HG02763 (cell line): ENCODE measurements at regions not wholly inside any gene's neighbourhood (a gene's known extent, or its start where the extent isn't known, plus 50 kb on each side); places are given as distances from the start of the nearest gene placed in this dataset.

ENCODE experiments used
- ATAC-seq: cut with Tn5 transposase; IDR thresholded peaks from one replicate; pipeline ENCODE4 v1.9.1; 2021; ENCODE audit warnings: mild to moderate bottlenecking, moderate library complexity; ENCODE audit not compliant: unreplicated experiment

DNA sequence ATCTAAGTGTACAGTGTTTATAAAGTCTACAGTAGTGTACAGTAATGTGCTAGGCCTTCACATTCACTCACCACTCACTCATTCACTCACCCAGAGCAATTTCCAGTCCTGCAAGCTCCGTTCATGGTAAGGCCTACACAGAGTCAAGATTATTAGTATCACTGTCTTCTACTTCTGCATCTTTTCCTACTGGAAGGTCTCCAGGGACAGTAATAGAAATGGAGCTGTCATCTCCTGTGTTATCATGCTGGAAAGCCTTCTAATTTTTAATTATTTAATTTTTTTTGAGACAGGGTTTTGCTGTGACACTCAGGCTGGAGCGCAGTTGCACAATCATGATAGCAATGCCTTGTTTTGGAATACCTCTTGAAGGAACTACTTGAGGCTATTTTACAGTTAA lies 207.0 kb downstream of the HTR7 start:
- ATAC-seq, result no peak

- ATAC-seq, result no peak
Measured at GRCh38 chr10:90652519-90652918, 205.3 kb downstream of the HTR7 start.

DNA sequence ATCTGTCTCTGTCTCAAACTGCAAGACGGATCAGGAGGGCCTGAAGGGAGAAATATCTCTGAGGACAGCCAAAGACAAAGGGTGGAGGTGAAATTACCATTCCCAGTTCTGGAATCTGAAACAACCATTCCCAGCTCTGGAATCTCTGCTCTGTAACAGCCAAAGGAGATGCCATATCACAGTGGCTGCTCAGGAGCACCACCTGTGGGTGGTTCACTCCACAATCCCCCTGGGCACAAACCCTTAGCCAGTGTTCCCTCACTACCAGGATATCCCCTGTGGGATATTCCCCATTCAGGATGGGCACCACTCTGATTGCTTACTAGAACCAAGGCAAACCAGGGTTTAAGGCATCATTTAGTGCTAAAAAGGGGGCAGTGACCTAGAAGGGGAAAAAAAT lies 199.0 kb downstream of the HTR7 start:
- ATAC-seq, result no peak

- no peak for ATAC-seq
Measured at GRCh38 chr10:90665905-90666662, 191.8 kb downstream of the HTR7 start.

- ATAC-seq, result no peak
Measured at GRCh38 chr10:90674461-90674860, 183.4 kb downstream of the HTR7 start.

- ATAC-seq, result no peak
Measured at GRCh38 chr10:90674928-90675327, 182.9 kb downstream of the HTR7 start.

- ATAC-seq, result no peak
Measured at GRCh38 chr10:90675621-90676020, 182.2 kb downstream of the HTR7 start.
